HFFc6 (cell line): ENCODE measurements at regions not wholly inside any gene's neighbourhood (a gene's known extent, or its start where the extent isn't known, plus 50 kb on each side); places are given as distances from the start of the nearest gene placed in this dataset.
"Not testable (repeated sequence)": the region's sequence is repeated elsewhere in the genome, so short reads cannot be mapped to it uniquely, and the experiment has no call there.

Experiments
- DNase-seq: peaks from one replicate; pipeline ENCODE4 v3.0.0-alpha.2; 2018
- H3K27ac Mint-ChIP-seq: 2 replicates; pipeline ENCODE4 v1.8.0; 2020; ENCODE audit warnings: mild to moderate bottlenecking, mixed read lengths
- H3K27me3 Mint-ChIP-seq: 2 replicates; pipeline ENCODE4 v1.8.0; 2021; ENCODE audit warnings: mild to moderate bottlenecking, moderate library complexity, mixed read lengths; ENCODE audit not compliant: insufficient read depth
- H3K36me3 Mint-ChIP-seq: 2 replicates; pipeline ENCODE4 v1.8.0; 2021; ENCODE audit warnings: low read depth, mixed read lengths
- H3K4me1 Mint-ChIP-seq: 2 replicates; pipeline ENCODE4 v1.8.0; 2020; ENCODE audit warnings: low read depth, mixed read lengths
- H3K4me3 Mint-ChIP-seq: 2 replicates; pipeline ENCODE4 v1.8.0; 2020; ENCODE audit warnings: mild to moderate bottlenecking, moderate library complexity, mixed read lengths
- H3K9me3 Mint-ChIP-seq: 2 replicates; pipeline ENCODE4 v1.8.0; 2020; ENCODE audit warnings: mild to moderate bottlenecking, mixed read lengths
- TF ChIP-seq, protein P1 (sequence below): fragments of 200-600 bp; sonication (generic); IDR thresholded peaks from 2 replicates; pipeline ENCODE4 v1.5.0; 2021; ENCODE audit warnings: antibody characterized with exemption, mild to moderate bottlenecking

DNA sequence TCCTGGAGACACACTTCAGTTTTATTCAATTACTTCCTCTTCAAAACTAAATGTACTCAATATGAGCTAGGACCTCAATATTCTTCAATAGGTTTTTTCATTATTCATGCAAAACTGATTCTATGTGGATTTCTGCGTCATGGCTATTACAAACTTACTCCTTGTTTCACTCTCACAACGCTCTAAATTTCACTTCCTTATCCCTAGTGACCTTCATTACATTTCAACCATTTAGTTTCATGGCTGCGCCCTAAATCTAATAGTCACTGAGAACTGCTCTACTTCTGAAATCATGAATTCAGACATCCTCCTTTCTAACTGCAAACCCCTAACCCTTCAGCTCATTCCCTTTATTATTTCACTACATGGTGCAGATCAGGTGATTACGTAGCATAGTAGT, 93.9 kb downstream of the SLC25A46 start:
- Mint-ChIP-seq H3K27ac (no peak overlapping the region), H3K27me3 (peaks cover 2% of the 10 kb centered on the region; the same call in 1 of the 2 replicates), H3K4me3 (no peak overlapping the region), H3K36me3 (no peaks in the 10 kb centered on the region), H3K9me3 (peaks cover 6% of the 10 kb centered on the region), H3K4me1 (no peaks in the 10 kb centered on the region)
- TF ChIP-seq, protein P1, sequence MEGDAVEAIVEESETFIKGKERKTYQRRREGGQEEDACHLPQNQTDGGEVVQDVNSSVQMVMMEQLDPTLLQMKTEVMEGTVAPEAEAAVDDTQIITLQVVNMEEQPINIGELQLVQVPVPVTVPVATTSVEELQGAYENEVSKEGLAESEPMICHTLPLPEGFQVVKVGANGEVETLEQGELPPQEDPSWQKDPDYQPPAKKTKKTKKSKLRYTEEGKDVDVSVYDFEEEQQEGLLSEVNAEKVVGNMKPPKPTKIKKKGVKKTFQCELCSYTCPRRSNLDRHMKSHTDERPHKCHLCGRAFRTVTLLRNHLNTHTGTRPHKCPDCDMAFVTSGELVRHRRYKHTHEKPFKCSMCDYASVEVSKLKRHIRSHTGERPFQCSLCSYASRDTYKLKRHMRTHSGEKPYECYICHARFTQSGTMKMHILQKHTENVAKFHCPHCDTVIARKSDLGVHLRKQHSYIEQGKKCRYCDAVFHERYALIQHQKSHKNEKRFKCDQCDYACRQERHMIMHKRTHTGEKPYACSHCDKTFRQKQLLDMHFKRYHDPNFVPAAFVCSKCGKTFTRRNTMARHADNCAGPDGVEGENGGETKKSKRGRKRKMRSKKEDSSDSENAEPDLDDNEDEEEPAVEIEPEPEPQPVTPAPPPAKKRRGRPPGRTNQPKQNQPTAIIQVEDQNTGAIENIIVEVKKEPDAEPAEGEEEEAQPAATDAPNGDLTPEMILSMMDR, result no peak
- DNase-seq, result no peak

DNA sequence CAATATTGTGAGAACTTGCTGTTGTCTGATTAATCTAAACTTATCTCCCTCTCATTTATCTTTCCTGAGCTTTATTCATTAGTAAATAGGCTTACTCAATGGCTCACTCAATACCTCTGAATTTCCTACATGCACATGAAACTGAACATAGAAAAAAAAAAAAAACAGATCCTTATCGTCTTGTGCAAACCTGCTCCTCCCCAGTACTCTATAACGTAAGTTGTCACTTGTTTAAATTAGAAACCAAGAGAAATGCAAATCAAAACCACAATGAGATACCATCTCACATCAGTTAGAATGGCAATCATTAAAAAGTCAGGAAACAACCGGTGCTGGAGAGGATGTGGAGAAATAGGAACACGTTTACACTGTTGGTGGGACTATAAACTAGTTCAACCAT, 96.1 kb downstream of the SLC25A46 start:
- not testable (repeated sequence) for H3K27me3 Mint-ChIP-seq, H3K4me3 Mint-ChIP-seq, H3K36me3 Mint-ChIP-seq, H3K27ac Mint-ChIP-seq, DNase-seq, H3K9me3 Mint-ChIP-seq, H3K4me1 Mint-ChIP-seq

DNA sequence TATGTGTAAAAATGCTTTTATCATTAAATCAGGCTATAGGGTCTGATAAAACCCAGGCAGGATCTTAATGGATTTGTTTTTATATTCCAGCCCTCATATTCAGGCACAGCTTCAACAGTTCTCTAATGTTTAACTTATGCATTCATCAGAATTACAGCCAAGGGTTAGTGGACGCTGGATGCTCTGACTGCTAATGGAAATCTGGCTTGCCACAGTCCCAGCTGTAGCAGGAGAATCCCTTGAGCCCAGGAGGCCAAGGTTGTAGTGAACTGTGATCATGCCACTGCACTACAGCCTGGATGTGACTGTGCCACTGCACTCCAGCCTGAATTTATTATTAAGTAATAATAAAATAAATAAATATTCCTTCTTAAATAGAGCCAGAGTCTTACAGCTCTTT, 98.0 kb downstream of the SLC25A46 start:
- H3K4me1 Mint-ChIP-seq, result no peaks in the 10 kb centered on the region
- H3K27ac Mint-ChIP-seq, result no peak overlapping the region
- peaks cover 2% of the 10 kb centered on the region; the same call in 1 of the 2 replicates for H3K27me3 Mint-ChIP-seq
- TF ChIP-seq, protein P1, result no peak
- no peaks in the 10 kb centered on the region for H3K36me3 Mint-ChIP-seq
- peaks cover 6% of the 10 kb centered on the region for H3K9me3 Mint-ChIP-seq
- no peak for DNase-seq
- H3K4me3 Mint-ChIP-seq, result no peak overlapping the region

DNA sequence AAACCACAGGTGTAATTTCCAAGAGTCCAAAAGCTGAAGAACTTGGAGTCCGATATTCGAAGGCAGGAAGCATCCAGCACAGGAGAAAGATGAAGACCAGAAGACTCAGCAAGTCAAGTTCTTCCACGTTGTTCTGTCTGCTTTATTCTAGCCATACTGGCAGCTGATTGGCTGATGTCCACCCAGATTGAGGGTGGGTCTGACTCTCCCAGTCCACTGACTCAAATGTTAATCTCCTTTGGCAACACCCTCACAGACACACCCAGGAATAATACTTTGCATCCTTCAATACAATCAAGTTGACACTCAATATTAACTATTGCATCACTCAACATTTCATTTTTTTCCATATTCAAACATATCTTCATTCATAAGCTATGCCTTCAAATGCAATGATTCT, 99.5 kb downstream of the SLC25A46 start:
- DNase-seq, H3K36me3 Mint-ChIP-seq, H3K27ac Mint-ChIP-seq, H3K9me3 Mint-ChIP-seq, H3K4me3 Mint-ChIP-seq, H3K4me1 Mint-ChIP-seq, H3K27me3 Mint-ChIP-seq: not testable (repeated sequence)

DNA sequence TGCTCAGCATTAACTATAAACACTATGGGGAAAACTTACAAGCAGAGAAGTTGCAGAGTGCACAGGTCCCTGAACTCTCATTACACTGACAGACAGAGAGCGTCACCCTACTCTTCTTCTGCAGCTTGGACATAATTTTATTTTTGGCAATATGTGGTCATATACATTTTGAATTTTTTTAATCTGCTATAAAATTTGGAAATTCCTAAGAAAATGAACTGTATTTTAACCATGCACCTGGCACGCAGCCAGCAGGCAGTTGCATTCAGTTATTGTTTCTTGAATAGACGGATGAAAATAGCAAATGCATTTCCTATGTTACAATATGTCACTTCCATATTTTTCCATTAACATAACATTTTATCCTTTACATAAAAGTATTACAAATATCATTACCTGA, 100.2 kb downstream of the SLC25A46 start:
- Mint-ChIP-seq H3K27me3 (peaks cover 2% of the 10 kb centered on the region; the same call in 1 of the 2 replicates), H3K4me3 (no peak overlapping the region), H3K4me1 (no peaks in the 10 kb centered on the region), H3K36me3 (no peaks in the 10 kb centered on the region), H3K9me3 (peaks cover 6% of the 10 kb centered on the region), H3K27ac (no peak overlapping the region)
- no peak for DNase-seq
- TF ChIP-seq, protein P1, result no peak

DNA sequence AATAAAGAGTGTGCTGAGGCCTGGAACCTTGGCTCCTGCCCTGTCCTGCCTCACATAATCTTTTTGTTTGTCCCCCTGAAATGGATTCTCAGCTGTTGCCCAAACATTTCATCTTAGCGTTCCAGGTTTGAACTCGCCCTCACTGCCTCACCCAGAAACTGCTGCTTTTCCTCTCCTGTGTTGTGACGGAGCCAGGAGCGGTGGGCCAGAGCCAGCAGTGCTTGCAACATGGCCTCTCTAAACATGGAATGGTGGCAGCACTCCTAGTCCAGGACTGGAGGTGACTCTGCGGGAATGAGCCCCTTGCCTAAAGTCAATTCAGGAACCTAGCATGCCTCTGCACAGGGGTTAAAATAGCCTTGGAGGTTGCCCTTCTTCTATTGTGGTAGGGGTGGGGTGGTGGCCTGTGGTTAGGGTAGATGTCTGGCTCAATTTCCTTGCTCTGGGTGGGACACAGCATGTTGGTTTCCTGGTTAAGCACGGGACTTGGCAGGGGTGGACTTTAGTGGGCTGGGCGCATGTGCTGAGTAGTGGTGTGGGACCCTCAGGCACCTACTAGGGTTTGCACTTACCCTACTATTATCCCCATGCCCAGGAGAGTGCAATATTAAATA, 101.6 kb downstream of the SLC25A46 start:
- Mint-ChIP-seq H3K4me3 (no peak overlapping the region), H3K4me1 (no peaks in the 10 kb centered on the region), H3K36me3 (no peaks in the 10 kb centered on the region), H3K9me3 (peaks cover 6% of the 10 kb centered on the region), H3K27ac (no peak overlapping the region), H3K27me3 (peaks cover 2% of the 10 kb centered on the region; the same call in 1 of the 2 replicates)
- TF ChIP-seq, protein P1, result no peak
- no peak for DNase-seq

DNA sequence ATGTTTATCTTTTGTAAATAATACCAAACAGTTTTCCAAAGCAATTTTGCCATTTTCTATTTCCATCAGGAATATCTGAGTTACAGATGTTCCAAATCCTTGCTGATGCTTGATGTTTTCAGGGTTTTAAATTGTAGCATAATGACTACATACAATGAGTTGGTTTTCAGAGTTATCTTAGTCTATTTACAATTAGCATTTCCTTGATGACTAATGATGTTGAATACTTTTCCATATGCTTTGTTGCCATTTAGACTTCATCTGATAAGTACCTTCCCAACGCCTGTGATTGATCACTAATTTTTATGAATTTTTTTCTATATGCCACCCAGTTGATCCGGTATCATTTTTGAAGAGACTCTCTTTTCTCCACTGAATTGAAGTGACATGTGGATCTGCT, 102.3 kb downstream of the SLC25A46 start:
- Mint-ChIP-seq H3K36me3 (no peaks in the 10 kb centered on the region), H3K27ac (no peak overlapping the region), H3K4me1 (no peaks in the 10 kb centered on the region), H3K4me3 (no peak overlapping the region), H3K9me3 (peaks cover 2% of the 10 kb centered on the region), H3K27me3 (peaks cover 2% of the 10 kb centered on the region; the same call in 1 of the 2 replicates)
- TF ChIP-seq, protein P1, result no peak
- DNase-seq, result no peak
